HEK293 (cell line): ENCODE measurements at regions not wholly inside any gene's neighbourhood (a gene's known extent, or its start where the extent isn't known, plus 50 kb on each side); places are given as distances from the start of the nearest gene placed in this dataset.

Source experiments
- ATF2 ChIP-seq: fragments of 450-650 bp; formaldehyde crosslinking; IDR thresholded peaks from 2 replicates; pipeline ENCODE4 v1.5.1; 2016; ENCODE audit warnings: missing biosample characterization, missing genetic modification characterization, low read depth
- CTCF ChIP-seq: fragments of 450-650 bp; formaldehyde crosslinking; IDR thresholded peaks from 2 replicates; pipeline ENCODE4 v1.5.1; 2016; ENCODE audit warnings: missing biosample characterization, missing genetic modification characterization
- MYNN ChIP-seq: fragments of 450-650 bp; formaldehyde crosslinking; IDR thresholded peaks from 2 replicates; pipeline ENCODE4 v1.5.1; 2016; ENCODE audit warnings: missing biosample characterization, missing genetic modification characterization, borderline replicate concordance
- TCF7L2 ChIP-seq: IDR thresholded peaks from 2 replicates; pipeline ENCODE4 v1.6.1; 2011; ENCODE audit warnings: low read depth, mild to moderate bottlenecking, inconsistent platforms, low read length, moderate library complexity, borderline replicate concordance
- ZNF114 ChIP-seq: fragments of 450-650 bp; formaldehyde crosslinking; IDR thresholded peaks from 2 replicates; pipeline ENCODE4 v1.5.0; 2017; ENCODE audit warnings: missing biosample characterization, missing genetic modification characterization
- ZNF132 ChIP-seq: fragments of 450-650 bp; formaldehyde crosslinking; IDR thresholded peaks from 2 replicates; pipeline ENCODE4 v1.5.1; 2017; ENCODE audit warnings: missing biosample characterization, missing genetic modification characterization, borderline replicate concordance
- ZNF155 ChIP-seq: fragments of 450-650 bp; formaldehyde crosslinking; IDR thresholded peaks from 2 replicates; pipeline ENCODE4 v1.5.1; 2016; ENCODE audit warnings: missing biosample characterization, missing genetic modification characterization
- ZNF473 ChIP-seq: fragments of 450-650 bp; formaldehyde crosslinking; IDR thresholded peaks from 2 replicates; pipeline ENCODE4 v1.5.1; 2017; ENCODE audit warnings: missing biosample characterization, missing genetic modification characterization
- ZNF580 ChIP-seq: fragments of 450-650 bp; formaldehyde crosslinking; IDR thresholded peaks from 2 replicates; pipeline ENCODE4 v1.5.1; 2016; ENCODE audit warnings: missing biosample characterization, missing genetic modification characterization
- ZNF76 ChIP-seq: fragments of 450-650 bp; formaldehyde crosslinking; IDR thresholded peaks from 2 replicates; pipeline ENCODE4; 2016; ENCODE audit warnings: low read depth, missing biosample characterization, missing genetic modification characterization, borderline replicate concordance
- ZNF768 ChIP-seq: fragments of 450-650 bp; formaldehyde crosslinking; IDR thresholded peaks from 2 replicates; pipeline ENCODE4 v1.5.1; 2018; ENCODE audit warnings: missing biosample characterization, mild to moderate bottlenecking, missing genetic modification characterization
- ZNF785 ChIP-seq: fragments of 450-650 bp; formaldehyde crosslinking; IDR thresholded peaks from 2 replicates; pipeline ENCODE4 v1.5.1; 2016; ENCODE audit warnings: missing biosample characterization, missing genetic modification characterization
- ZSCAN23 ChIP-seq: fragments of 450-650 bp; formaldehyde crosslinking; IDR thresholded peaks from 2 replicates; pipeline ENCODE4 v1.5.1; 2016; ENCODE audit warnings: missing biosample characterization, missing genetic modification characterization

GRCh38 chr14:105885561-105886320 is 359.4 kb downstream of the TMEM121 start:
- TF ChIP-seq TCF7L2: no peak
- no peak for TF ChIP-seq ATF2
- no peak for TF ChIP-seq ZNF155 (tag by site-specific recombination)
- TF ChIP-seq ZNF114 (tag by site-specific recombination): no peak
- TF ChIP-seq ZNF768 (tag by site-specific recombination): no peak
- TF ChIP-seq MYNN (tag by site-specific recombination): no peak
- TF ChIP-seq CTCF (tag by site-specific recombination): no peak
- TF ChIP-seq ZNF76 (tag by site-specific recombination): no peak
- no peak for TF ChIP-seq ZNF785 (tag by site-specific recombination)
- no peak for TF ChIP-seq ZNF132
- no peak for TF ChIP-seq ZNF473 (tag by site-specific recombination)
- no peak for TF ChIP-seq ZSCAN23 (tag by site-specific recombination)
- no peak for TF ChIP-seq ZNF580
